GM12873 (cell line): ENCODE measurements at regions not wholly inside any gene's neighbourhood (a gene's known extent, or its start where the extent isn't known, plus 50 kb on each side); places are given as distances from the start of the nearest gene placed in this dataset.

Experiments
- TF ChIP-seq, protein P1 (sequence below): IDR thresholded peaks from 2 replicates; pipeline ENCODE4 v1.5.1; 2012; ENCODE audit warnings: low read depth, mild to moderate bottlenecking, moderate library complexity, low read length, control low read depth; ENCODE audit not compliant: insufficient read depth; ENCODE audit errors: missing control alignments

- TF ChIP-seq, protein P1, sequence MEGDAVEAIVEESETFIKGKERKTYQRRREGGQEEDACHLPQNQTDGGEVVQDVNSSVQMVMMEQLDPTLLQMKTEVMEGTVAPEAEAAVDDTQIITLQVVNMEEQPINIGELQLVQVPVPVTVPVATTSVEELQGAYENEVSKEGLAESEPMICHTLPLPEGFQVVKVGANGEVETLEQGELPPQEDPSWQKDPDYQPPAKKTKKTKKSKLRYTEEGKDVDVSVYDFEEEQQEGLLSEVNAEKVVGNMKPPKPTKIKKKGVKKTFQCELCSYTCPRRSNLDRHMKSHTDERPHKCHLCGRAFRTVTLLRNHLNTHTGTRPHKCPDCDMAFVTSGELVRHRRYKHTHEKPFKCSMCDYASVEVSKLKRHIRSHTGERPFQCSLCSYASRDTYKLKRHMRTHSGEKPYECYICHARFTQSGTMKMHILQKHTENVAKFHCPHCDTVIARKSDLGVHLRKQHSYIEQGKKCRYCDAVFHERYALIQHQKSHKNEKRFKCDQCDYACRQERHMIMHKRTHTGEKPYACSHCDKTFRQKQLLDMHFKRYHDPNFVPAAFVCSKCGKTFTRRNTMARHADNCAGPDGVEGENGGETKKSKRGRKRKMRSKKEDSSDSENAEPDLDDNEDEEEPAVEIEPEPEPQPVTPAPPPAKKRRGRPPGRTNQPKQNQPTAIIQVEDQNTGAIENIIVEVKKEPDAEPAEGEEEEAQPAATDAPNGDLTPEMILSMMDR: no peak
Observed at GRCh38 chr9:22975951-22976350, 529.3 kb downstream of the DMRTA1 start.

DNA sequence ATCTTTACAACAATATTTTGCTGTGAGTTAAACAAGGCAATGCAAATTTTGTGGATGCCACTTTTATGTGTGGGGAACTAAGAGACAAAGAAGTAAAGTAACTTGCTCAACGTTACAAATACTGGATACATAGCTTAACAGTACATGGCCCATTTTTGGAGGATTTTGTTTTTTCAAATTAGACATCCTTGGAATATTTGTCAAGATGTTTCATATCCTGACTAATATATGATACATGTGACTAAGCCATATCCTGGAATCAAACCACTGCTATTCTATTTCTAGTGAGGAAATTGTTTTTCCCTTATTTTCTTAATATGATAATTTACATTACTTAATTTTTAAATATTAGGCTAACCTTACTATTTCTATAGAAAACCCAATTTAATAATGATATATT, 529.8 kb downstream of the DMRTA1 start:
- TF ChIP-seq, protein P1: no peak

GRCh38 chr9:22986556-22986955, 539.9 kb downstream of the DMRTA1 start:
- TF ChIP-seq, protein P1: no peak

DNA sequence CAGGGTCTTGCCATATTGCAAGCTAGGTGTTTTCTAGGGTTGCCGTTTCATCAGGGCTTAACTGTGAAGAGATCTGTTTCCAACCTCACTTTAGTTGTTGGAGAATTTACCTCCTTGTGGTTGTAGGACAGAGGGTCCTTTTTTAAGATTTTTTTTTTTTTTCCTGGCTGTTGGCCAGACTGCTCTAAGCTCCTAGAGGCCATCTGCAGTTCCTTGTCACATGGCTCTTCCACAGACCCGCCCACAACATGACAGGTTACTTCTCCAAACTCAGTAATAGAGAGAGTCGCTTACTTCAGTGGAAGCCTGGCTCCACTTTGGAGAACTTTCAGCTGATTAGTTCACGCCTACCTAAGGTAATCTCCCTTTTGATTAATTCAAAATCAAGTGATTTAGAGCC, 543.7 kb downstream of the DMRTA1 start:
- TF ChIP-seq, protein P1: no peak

- TF ChIP-seq, protein P1: no peak
Observed at GRCh38 chr9:22992780-22993179, 546.2 kb downstream of the DMRTA1 start.

DNA sequence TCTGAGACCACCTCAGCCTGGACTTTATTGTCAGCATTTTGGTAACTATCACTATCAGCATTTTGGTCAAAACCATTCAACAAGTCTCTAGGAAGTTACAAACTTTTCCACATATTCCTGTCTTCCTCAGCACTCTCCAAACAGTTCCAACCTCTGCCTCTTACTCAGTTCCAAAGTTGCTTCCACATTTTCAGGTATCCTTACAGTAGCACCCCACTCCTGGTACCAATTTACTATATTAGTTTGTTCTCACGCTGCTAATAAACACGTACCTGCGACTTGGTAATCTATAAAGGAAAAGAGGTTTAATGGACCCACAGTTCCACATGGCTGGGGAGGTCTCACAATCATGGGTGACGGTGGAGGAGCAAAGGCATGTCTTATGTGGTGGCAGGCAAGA, 551.3 kb downstream of the DMRTA1 start:
- TF ChIP-seq, protein P1: no peak

DNA sequence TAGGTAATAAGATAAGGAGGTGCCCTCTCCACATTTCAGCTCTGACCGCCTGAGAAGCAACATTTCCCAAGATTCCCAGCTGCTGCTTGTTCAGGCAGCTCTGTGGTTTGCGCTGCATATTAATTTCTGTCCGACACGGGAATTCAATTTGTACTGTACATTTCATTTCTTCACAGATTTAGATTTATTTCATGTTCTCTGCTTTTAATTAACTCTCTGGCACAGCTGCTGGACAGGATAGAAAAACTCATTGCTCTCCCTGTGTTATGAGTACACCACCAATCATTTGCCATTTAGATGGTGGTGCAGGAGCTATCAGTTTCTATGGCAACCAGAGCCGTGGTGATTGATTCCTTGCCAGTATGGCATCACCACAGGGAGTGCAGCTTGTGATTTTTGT, 558.5 kb downstream of the DMRTA1 start:
- TF ChIP-seq, protein P1: no peak
